Urinary bladder (tissue), 1 donor: ENCODE measurements at regions not wholly inside any gene's neighbourhood (a gene's known extent, or its start where the extent isn't known, plus 50 kb on each side); places are given as distances from the start of the nearest gene placed in this dataset. TPM values are rescaled to one million over a fixed set of nuclear protein-coding genes. Genes with fewer than 3 reads are reported as not detected.

Experiments
- small RNA-seq: library from RNA; depleted of rRNA; stranded (forward); fragments of <200 nt; gene quantifications from one replicate; pipeline ENCODE3, GENCODE V24; 2014

Small RNAs in the stretch of these regions (small RNA-seq; reads per million reads assigned to genes)
- not detected for gene MIR548I2
- gene RF00017, result not detected
- not detected for gene SNRPCP13
